KMS-11 (cell line): ENCODE measurements at regions not wholly inside any gene's neighbourhood (a gene's known extent, or its start where the extent isn't known, plus 50 kb on each side); places are given as distances from the start of the nearest gene placed in this dataset.
"Not testable (repeated sequence)": the region's sequence is repeated elsewhere in the genome, so short reads cannot be mapped to it uniquely, and the experiment has no call there.

Source experiments
- H2AFZ ChIP-seq: fragments of 200-600 bp; sonication (generic); 2 replicates; pipeline ENCODE4 v1.6.1; 2016; ENCODE audit warnings: antibody characterized with exemption, mixed run types, low read depth
- H3K27ac ChIP-seq: fragments of 200-600 bp; sonication (generic); 2 replicates; pipeline ENCODE4 v1.6.1; 2016; ENCODE audit warnings: mild to moderate bottlenecking, mixed run types
- H3K27me3 ChIP-seq: fragments of 200-600 bp; sonication (generic); 2 replicates; pipeline ENCODE4 v1.6.1; 2017; ENCODE audit warnings: mild to moderate bottlenecking, low read depth, mixed run types, moderate library complexity; ENCODE audit not compliant: insufficient read depth
- H3K36me3 ChIP-seq: fragments of 200-600 bp; sonication (generic); 2 replicates; pipeline ENCODE4 v1.6.1; 2017; ENCODE audit warnings: mild to moderate bottlenecking, mixed run types; ENCODE audit not compliant: insufficient read depth
- H3K4me1 ChIP-seq: fragments of 200-600 bp; sonication (generic); 2 replicates; pipeline ENCODE4 v1.6.1; 2016; ENCODE audit warnings: mild to moderate bottlenecking, low read depth, mixed run types; ENCODE audit not compliant: poor library complexity, severe bottlenecking
- H3K4me2 ChIP-seq: fragments of 200-600 bp; sonication (generic); 2 replicates; pipeline ENCODE4 v1.7.0; 2016; ENCODE audit warnings: mild to moderate bottlenecking, mixed run types
- H3K4me3 ChIP-seq: fragments of 200-600 bp; sonication (generic); IDR thresholded peaks from 2 replicates; pipeline ENCODE4 v1.6.1; 2017; ENCODE audit warnings: low read depth, low read length, mixed read lengths; ENCODE audit not compliant: insufficient read depth
- H3K79me2 ChIP-seq: fragments of 200-600 bp; sonication (generic); 2 replicates; pipeline ENCODE4 v1.6.1; 2016; ENCODE audit warnings: low read depth, mixed run types; ENCODE audit not compliant: insufficient read depth
- H3K9ac ChIP-seq: fragments of 200-600 bp; sonication (generic); 2 replicates; pipeline ENCODE4 v1.6.1; 2016; ENCODE audit warnings: mild to moderate bottlenecking, mixed run types
- H4K20me1 ChIP-seq: fragments of 200-600 bp; sonication (generic); 2 replicates; pipeline ENCODE4 v1.6.1; 2016; ENCODE audit warnings: mild to moderate bottlenecking, mixed run types; ENCODE audit not compliant: insufficient read depth
- TF ChIP-seq, protein P1 (sequence below): fragments of 200-600 bp; sonication (generic); conservative IDR thresholded peaks from 2 replicates; pipeline ENCODE4 v1.6.1; 2017; ENCODE audit warnings: low read depth, mild to moderate bottlenecking, antibody characterized with exemption, low read length, moderate library complexity, mixed read lengths

DNA sequence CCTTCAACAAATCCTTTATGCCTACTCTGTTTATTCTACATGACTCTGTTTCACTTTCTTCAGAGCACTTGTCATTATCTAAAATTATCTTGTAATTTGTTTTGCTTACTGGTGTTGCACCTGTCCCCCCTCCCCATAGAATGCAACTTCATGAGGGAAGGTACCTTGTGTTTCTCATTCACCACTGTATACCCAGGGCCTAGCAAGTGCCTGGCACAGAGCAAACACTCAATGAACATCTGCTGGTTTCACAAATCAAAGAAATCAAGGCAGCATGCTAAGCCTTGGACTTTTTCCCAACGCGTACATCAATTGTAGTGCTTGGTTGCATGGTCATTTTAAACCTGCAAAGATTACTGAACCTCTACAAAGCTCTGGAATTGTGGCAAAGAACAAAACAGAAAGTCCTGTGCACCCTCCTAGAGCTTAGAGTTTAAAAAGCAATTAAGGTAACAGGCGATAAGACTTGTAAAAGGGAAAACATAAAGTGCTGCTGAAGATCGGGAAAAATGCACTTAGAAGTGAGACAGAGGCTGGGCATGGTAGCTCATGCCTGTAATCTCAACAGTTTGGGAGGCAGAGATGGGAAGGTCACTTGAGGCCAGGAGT lies 479.1 kb downstream of the MED13L start:
- Histone ChIP-seq H3K9ac (no peak overlapping the region), H3K4me2 (no peak overlapping the region), H3K4me3 (no peak overlapping the region), H3K27ac (no peak overlapping the region; the same call in 1 of the 2 replicates), H3K36me3 (no peaks in the 10 kb centered on the region), H3K79me2 (no peaks in the 10 kb centered on the region), H3K4me1 (no peaks in the 10 kb centered on the region), H4K20me1 (no peaks in the 10 kb centered on the region), H2AFZ (no peak overlapping the region), H3K27me3 (no peaks in the 10 kb centered on the region)
- TF ChIP-seq, protein P1, sequence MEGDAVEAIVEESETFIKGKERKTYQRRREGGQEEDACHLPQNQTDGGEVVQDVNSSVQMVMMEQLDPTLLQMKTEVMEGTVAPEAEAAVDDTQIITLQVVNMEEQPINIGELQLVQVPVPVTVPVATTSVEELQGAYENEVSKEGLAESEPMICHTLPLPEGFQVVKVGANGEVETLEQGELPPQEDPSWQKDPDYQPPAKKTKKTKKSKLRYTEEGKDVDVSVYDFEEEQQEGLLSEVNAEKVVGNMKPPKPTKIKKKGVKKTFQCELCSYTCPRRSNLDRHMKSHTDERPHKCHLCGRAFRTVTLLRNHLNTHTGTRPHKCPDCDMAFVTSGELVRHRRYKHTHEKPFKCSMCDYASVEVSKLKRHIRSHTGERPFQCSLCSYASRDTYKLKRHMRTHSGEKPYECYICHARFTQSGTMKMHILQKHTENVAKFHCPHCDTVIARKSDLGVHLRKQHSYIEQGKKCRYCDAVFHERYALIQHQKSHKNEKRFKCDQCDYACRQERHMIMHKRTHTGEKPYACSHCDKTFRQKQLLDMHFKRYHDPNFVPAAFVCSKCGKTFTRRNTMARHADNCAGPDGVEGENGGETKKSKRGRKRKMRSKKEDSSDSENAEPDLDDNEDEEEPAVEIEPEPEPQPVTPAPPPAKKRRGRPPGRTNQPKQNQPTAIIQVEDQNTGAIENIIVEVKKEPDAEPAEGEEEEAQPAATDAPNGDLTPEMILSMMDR = no peak

DNA sequence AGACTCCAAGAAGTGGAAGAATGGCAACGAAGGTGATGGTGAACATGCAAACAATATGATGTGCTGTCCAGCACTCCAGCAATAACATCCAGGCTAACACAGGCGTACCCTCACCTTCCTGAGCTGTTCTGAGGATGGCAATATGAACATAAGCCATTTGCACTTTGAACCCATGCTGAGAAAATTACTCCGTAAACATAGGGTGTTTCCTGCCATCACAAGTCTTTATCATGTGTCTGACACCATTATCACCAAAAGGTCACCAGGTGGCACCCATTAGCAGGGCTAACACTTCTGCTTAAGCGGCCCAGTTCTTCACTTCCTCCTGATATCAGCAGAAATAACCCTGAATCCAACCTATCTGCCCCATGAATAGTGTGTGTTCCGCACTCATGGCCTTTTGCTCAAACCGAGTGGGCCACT lies 482.8 kb downstream of the MED13L start:
- Histone ChIP-seq H3K79me2 (no peaks in the 10 kb centered on the region), H3K4me3 (no peak overlapping the region), H3K4me2 (no peak overlapping the region), H4K20me1 (no peaks in the 10 kb centered on the region), H3K9ac (no peak overlapping the region), H2AFZ (no peak overlapping the region), H3K27ac (no peak overlapping the region), H3K27me3 (no peaks in the 10 kb centered on the region), H3K4me1 (no peaks in the 10 kb centered on the region), H3K36me3 (no peaks in the 10 kb centered on the region)
- TF ChIP-seq, protein P1 = no peak

DNA sequence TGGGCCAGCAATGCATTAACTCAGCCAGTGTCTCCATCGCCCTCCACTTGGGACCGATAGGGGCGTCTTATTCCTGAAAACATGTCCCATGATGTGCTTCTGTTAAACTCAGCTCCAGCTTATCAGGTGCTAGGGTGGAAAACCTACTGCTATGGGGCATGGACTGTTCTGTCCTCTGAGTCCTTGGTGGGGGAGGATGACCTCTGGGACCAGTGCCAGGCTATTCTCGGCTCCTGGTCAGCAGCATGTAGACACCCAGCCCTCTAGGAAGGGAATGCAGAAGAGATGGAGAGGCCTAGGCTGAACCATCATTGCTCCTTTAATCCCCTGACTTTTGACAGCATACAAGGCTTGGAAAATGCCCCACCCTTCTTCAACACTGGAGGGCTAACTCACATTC lies 486.2 kb downstream of the MED13L start:
- no peaks in the 10 kb centered on the region for H4K20me1 ChIP-seq
- no peak overlapping the region for H3K27ac ChIP-seq
- no peaks in the 10 kb centered on the region for H3K4me1 ChIP-seq
- H3K4me3 ChIP-seq = no peak overlapping the region
- no peaks in the 10 kb centered on the region for H3K36me3 ChIP-seq
- no peak overlapping the region for H3K9ac ChIP-seq
- H2AFZ ChIP-seq = no peak overlapping the region
- no peak overlapping the region for H3K4me2 ChIP-seq
- no peaks in the 10 kb centered on the region for H3K79me2 ChIP-seq
- TF ChIP-seq, protein P1 = no peak
- no peaks in the 10 kb centered on the region for H3K27me3 ChIP-seq

DNA sequence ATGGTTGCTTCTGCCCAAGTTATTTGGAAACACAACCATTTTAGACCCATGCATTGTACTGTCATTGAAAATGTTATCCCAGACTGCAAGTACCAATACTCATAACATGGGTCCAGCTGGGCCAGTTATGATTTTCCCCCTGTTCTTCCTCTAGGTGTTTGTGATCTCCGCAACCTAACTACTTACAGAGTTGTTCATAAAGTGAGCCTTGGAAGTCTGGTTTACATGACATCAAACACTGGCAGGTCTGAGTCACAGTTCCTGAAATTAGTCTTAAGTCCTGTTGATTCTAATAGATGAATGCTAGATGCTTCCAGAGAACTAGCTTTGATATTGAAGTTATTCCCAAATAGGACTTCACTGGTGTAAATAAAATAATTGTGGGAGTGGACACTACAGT lies 487.0 kb downstream of the MED13L start:
- no peaks in the 10 kb centered on the region for H3K27me3 ChIP-seq
- no peaks in the 10 kb centered on the region for H3K36me3 ChIP-seq
- TF ChIP-seq, protein P1 = no peak
- H3K4me1 ChIP-seq = no peaks in the 10 kb centered on the region
- H3K4me3 ChIP-seq = no peak overlapping the region
- no peak overlapping the region for H3K9ac ChIP-seq
- H2AFZ ChIP-seq = no peak overlapping the region
- H3K79me2 ChIP-seq = no peaks in the 10 kb centered on the region
- H3K4me2 ChIP-seq = no peak overlapping the region
- no peaks in the 10 kb centered on the region for H4K20me1 ChIP-seq
- H3K27ac ChIP-seq = no peak overlapping the region

DNA sequence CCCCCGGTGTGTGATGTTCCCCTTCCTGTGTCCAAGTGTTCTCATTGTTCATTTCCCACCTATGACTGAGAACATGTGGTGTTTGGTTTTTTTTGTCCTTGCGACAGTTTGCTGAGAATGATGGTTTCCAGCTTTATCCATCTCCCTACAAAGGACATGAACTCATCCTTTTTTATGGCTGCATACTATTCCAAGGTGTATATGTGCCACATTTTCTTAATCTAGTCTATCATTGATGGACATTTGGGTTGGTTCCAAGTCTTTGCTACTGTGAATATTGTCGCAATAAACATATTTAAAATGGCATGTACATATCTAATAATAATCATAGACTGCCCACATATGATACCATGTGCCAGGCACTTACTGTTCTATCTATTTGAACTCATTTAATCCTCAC lies 491.0 kb downstream of the MED13L start:
- not testable (repeated sequence) for H3K4me3 ChIP-seq, H3K27me3 ChIP-seq, H4K20me1 ChIP-seq, H3K79me2 ChIP-seq, H3K4me1 ChIP-seq, H3K36me3 ChIP-seq, H3K9ac ChIP-seq, H2AFZ ChIP-seq, H3K27ac ChIP-seq, H3K4me2 ChIP-seq
